OCI-LY3 (cell line): ENCODE measurements at regions not wholly inside any gene's neighbourhood (a gene's known extent, or its start where the extent isn't known, plus 50 kb on each side); places are given as distances from the start of the nearest gene placed in this dataset.
"Not testable (repeated sequence)": the region's sequence is repeated elsewhere in the genome, so short reads cannot be mapped to it uniquely, and the experiment has no call there.

Experiments
- EZH2phosphoT487 ChIP-seq: fragments of 200-600 bp; shearing (Covaris generic); IDR thresholded peaks from 2 replicates; pipeline ENCODE4 v1.6.1; 2018; ENCODE audit warnings: antibody characterized with exemption, mixed run types, low read depth
- TF ChIP-seq, protein P1 (sequence below): fragments of 200-600, 300-600 bp; sonication (generic); IDR thresholded peaks from 2 replicates; pipeline ENCODE4 v1.5.1; 2014; ENCODE audit warnings: antibody characterized with exemption, low read length, low read depth

DNA sequence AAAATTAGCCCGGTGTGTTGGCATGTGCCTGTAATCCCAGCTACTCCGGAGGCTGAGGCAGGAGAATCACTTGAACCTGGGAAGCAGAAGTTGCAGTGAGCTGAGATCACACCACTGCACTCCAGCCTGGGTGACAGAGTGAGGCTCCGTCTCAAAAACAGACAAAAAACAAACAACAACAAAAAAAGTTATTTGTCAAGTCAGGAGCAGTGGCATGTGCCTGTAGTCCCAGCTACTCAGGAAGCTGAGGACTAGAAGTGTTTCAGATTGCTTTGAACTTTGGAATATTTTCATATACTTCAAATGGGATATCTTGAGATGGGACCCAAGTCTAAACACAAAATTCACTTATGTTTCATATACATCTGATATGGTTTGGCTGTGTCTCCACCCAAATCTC lies 73.1 kb upstream of the IFNGR1 start:
- TF ChIP-seq, protein P1, sequence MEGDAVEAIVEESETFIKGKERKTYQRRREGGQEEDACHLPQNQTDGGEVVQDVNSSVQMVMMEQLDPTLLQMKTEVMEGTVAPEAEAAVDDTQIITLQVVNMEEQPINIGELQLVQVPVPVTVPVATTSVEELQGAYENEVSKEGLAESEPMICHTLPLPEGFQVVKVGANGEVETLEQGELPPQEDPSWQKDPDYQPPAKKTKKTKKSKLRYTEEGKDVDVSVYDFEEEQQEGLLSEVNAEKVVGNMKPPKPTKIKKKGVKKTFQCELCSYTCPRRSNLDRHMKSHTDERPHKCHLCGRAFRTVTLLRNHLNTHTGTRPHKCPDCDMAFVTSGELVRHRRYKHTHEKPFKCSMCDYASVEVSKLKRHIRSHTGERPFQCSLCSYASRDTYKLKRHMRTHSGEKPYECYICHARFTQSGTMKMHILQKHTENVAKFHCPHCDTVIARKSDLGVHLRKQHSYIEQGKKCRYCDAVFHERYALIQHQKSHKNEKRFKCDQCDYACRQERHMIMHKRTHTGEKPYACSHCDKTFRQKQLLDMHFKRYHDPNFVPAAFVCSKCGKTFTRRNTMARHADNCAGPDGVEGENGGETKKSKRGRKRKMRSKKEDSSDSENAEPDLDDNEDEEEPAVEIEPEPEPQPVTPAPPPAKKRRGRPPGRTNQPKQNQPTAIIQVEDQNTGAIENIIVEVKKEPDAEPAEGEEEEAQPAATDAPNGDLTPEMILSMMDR, result not testable (repeated sequence)
- TF ChIP-seq EZH2phosphoT487, result not testable (repeated sequence)
